GM23338 (cell line): ENCODE measurements at regions not wholly inside any gene's neighbourhood (a gene's known extent, or its start where the extent isn't known, plus 50 kb on each side); places are given as distances from the start of the nearest gene placed in this dataset.
A peak's percentile ranks its signal among the peaks of the same experiment; 100 is the strongest.

Experiments
- ATAC-seq: fragments of 200-7000 bp; cut with Tn5 transposase; 3 replicates; pipeline ENCODE4 v1.9.1; 2020
- DNase-seq: peaks from one replicate; pipeline ENCODE4 v3.0.0-alpha.2; 2015; ENCODE audit warnings: low spot score
- H2AFZ ChIP-seq: fragments of 200-600 bp; sonication (generic); 2 replicates; pipeline ENCODE4 v1.8.0; 2016; ENCODE audit warnings: antibody characterized with exemption, mild to moderate bottlenecking, moderate library complexity
- H3F3A ChIP-seq: fragments of 200-600 bp; sonication (generic); replicated peaks from 2 replicates; pipeline ENCODE4 v1.8.0; 2017; ENCODE audit warnings: antibody characterized with exemption, mixed run types, low read depth
- H3K27ac ChIP-seq: fragments of 200-600 bp; sonication (generic); 2 replicates; pipeline ENCODE4 v1.6.1; 2016; ENCODE audit warnings: low read depth
- H3K27me3 ChIP-seq: fragments of 200-600 bp; sonication (generic); 2 replicates; pipeline ENCODE4 v1.8.0; 2016; ENCODE audit warnings: mild to moderate bottlenecking, mixed run types, moderate library complexity; ENCODE audit not compliant: insufficient read depth
- H3K36me3 ChIP-seq: fragments of 200-600 bp; sonication (generic); 2 replicates; pipeline ENCODE4 v1.8.0; 2016; ENCODE audit warnings: mild to moderate bottlenecking; ENCODE audit not compliant: insufficient read depth
- H3K4me1 ChIP-seq: fragments of 200-600 bp; sonication (generic); 2 replicates; pipeline ENCODE4 v1.8.0; 2016; ENCODE audit warnings: mild to moderate bottlenecking, moderate library complexity; ENCODE audit not compliant: insufficient read depth
- H3K4me2 ChIP-seq: fragments of 200-600 bp; sonication (generic); 2 replicates; pipeline ENCODE4 v1.7.1; 2017; ENCODE audit warnings: mixed run types
- H3K4me3 ChIP-seq: fragments of 200-600 bp; sonication (generic); 2 replicates; pipeline ENCODE4 v1.6.1; 2016; ENCODE audit warnings: mixed run types
- H3K79me2 ChIP-seq: fragments of 200-600 bp; sonication (generic); replicated peaks from 2 replicates; pipeline ENCODE4 v1.8.0; 2017; ENCODE audit warnings: mild to moderate bottlenecking; ENCODE audit not compliant: insufficient read depth
- H3K9me2 ChIP-seq: fragments of 200-600 bp; sonication (generic); 2 replicates; pipeline ENCODE4 v1.8.0; 2017; ENCODE audit not compliant: insufficient read depth
- H4K20me1 ChIP-seq: fragments of 200-600 bp; sonication (generic); replicated peaks from 2 replicates; pipeline ENCODE4 v1.8.0; 2017; ENCODE audit warnings: mild to moderate bottlenecking; ENCODE audit not compliant: insufficient read depth
- H3K27ac Mint-ChIP-seq: 2 replicates; pipeline ENCODE4 v1.8.0; 2020; ENCODE audit warnings: inconsistent platforms, mild to moderate bottlenecking, moderate library complexity, mixed read lengths
- H3K27me3 Mint-ChIP-seq: 3 replicates; pipeline ENCODE4 v1.8.0; 2022; ENCODE audit warnings: low read depth, mild to moderate bottlenecking, moderate library complexity, mixed read lengths, inconsistent platforms; ENCODE audit not compliant: insufficient read depth, poor library complexity
- H3K36me3 Mint-ChIP-seq: 3 replicates; pipeline ENCODE4 v1.8.0; 2021; ENCODE audit warnings: low read depth, mild to moderate bottlenecking, inconsistent platforms, moderate library complexity, mixed read lengths
- H3K4me1 Mint-ChIP-seq: 3 replicates; pipeline ENCODE4 v1.8.0; 2020; ENCODE audit warnings: mild to moderate bottlenecking, inconsistent platforms, mixed read lengths
- H3K4me3 Mint-ChIP-seq: 3 replicates; pipeline ENCODE4 v1.8.0; 2021; ENCODE audit warnings: moderate library complexity, mild to moderate bottlenecking, inconsistent platforms, mixed read lengths
- H3K9me3 Mint-ChIP-seq: 3 replicates; pipeline ENCODE4 v1.8.0; 2020; ENCODE audit warnings: moderate library complexity, mild to moderate bottlenecking, inconsistent platforms, mixed read lengths
- CTCF ChIP-seq, 2 experiments: fragments of 200-600 bp in 1 of 2; sonication (generic) in 1 of 2; conservative IDR thresholded peaks; 2 replicates each; pipeline versions ENCODE4 v1.5.1 to v1.6.1; 2016 to 2017; ENCODE audit warnings: antibody characterized with exemption in 2 of 2, low read depth in 2 of 2, mild to moderate bottlenecking in 2 of 2, moderate library complexity in 1 of 2
- ETS1 ChIP-seq: IDR thresholded peaks from 2 replicates; pipeline ENCODE4 v1.6.1; 2016; ENCODE audit warnings: antibody characterized with exemption
- EZH2phosphoT487 ChIP-seq: fragments of 200-600 bp; sonication (generic); IDR thresholded peaks from one replicate; pipeline ENCODE4 v1.8.1; 2018; ENCODE audit warnings: antibody characterized with exemption; ENCODE audit not compliant: unreplicated experiment
- JUNB ChIP-seq: IDR thresholded peaks from one replicate; pipeline ENCODE4 v1.6.1; 2016; ENCODE audit warnings: antibody characterized with exemption; ENCODE audit not compliant: unreplicated experiment
- NANOG ChIP-seq: IDR thresholded peaks from 2 replicates; pipeline ENCODE4 v1.6.1; 2016; ENCODE audit warnings: antibody characterized with exemption, borderline replicate concordance
- REST ChIP-seq: IDR thresholded peaks from one replicate; pipeline ENCODE4 v1.6.1; 2018; ENCODE audit warnings: antibody characterized with exemption; ENCODE audit not compliant: unreplicated experiment
- STAT1 ChIP-seq: IDR thresholded peaks from one replicate; pipeline ENCODE4 v1.6.1; 2016; ENCODE audit warnings: antibody characterized with exemption; ENCODE audit not compliant: unreplicated experiment
- ZNF114 ChIP-seq: fragments of 250-450 bp; sonication (Bioruptor Pico); IDR thresholded peaks from 2 replicates; pipeline ENCODE4 v1.5.0; 2020; ENCODE audit warnings: mild to moderate bottlenecking, moderate library complexity

- no peak for TF ChIP-seq CTCF (conservative IDR thresholded peaks at IDR 0.05; ENCODE audit: low read depth in 2 of 2)
- TF ChIP-seq NANOG: no peak
- TF ChIP-seq ETS1: no peak
- TF ChIP-seq STAT1: no peak
- no peak for TF ChIP-seq ZNF114 (CRISPR knock-in tag)
Measured at GRCh38 chr4:30836231-30836630, 116.1 kb downstream of the PCDH7 start (continued).

GRCh38 chr4:30837131-30837539 is 117.0 kb downstream of the PCDH7 start:
- Histone ChIP-seq H3K36me3 (no peaks in the 10 kb centered on the region), H3K79me2 (no peaks in the 10 kb centered on the region), H3K27me3 (no peaks in the 10 kb centered on the region), H3K4me2 (peak overlapping the region; percentile 2; the same call in 1 of the 2 replicates), H3F3A (no peaks in the 10 kb centered on the region), H3K27ac (no peak overlapping the region), H3K4me1 (peaks cover 49% of the 10 kb centered on the region), H3K9me2 (no peaks in the 10 kb centered on the region), H4K20me1 (no peaks in the 10 kb centered on the region), H2AFZ (no peak overlapping the region), H3K4me3 (no peak overlapping the region)
- Mint-ChIP-seq H3K4me1 (peaks cover 55% of the 10 kb centered on the region), H3K36me3 (no peaks in the 10 kb centered on the region), H3K27me3 (no peaks in the 10 kb centered on the region), H3K4me3 (no peak overlapping the region), H3K9me3 (no peaks in the 10 kb centered on the region), H3K27ac (peak overlapping the region; percentile 64; the same call in 1 of the 2 replicates)
- DNase-seq (peak; percentile 57), ATAC-seq (peak; percentile 74)
- no peak for TF ChIP-seq ETS1

- no peaks in the 10 kb centered on the region for H3K36me3 ChIP-seq
- H3K4me1 ChIP-seq: peaks cover 48% of the 10 kb centered on the region
- no peaks in the 10 kb centered on the region for H3K9me2 ChIP-seq
- Mint-ChIP-seq H3K27ac (no peak overlapping the region), H3K27me3 (no peaks in the 10 kb centered on the region), H3K4me1 (peaks cover 55% of the 10 kb centered on the region), H3K4me3 (no peak overlapping the region), H3K9me3 (no peaks in the 10 kb centered on the region), H3K36me3 (no peaks in the 10 kb centered on the region)
- DNase-seq (no peak), ATAC-seq (no peak)
- H3K4me2 ChIP-seq: no peak overlapping the region
- no peak overlapping the region for H3K27ac ChIP-seq
- no peaks in the 10 kb centered on the region for H3F3A ChIP-seq
- no peak overlapping the region for H2AFZ ChIP-seq
- no peak overlapping the region for H3K4me3 ChIP-seq
- no peaks in the 10 kb centered on the region for H3K27me3 ChIP-seq
- TF ChIP-seq REST: no peak
- TF ChIP-seq JUNB: no peak
- TF ChIP-seq ZNF114 (CRISPR knock-in tag): no peak
- no peak for TF ChIP-seq EZH2phosphoT487
- TF ChIP-seq STAT1: no peak
- no peaks in the 10 kb centered on the region for H3K79me2 ChIP-seq
- no peaks in the 10 kb centered on the region for H4K20me1 ChIP-seq
Measured at GRCh38 chr4:30837861-30838260, 117.7 kb downstream of the PCDH7 start.
